BJ (cell line): ENCODE measurements at regions not wholly inside any gene's neighbourhood (a gene's known extent, or its start where the extent isn't known, plus 50 kb on each side); places are given as distances from the start of the nearest gene placed in this dataset.

Source experiments
- CTCF ChIA-PET: fragments of 350-600 bp; formaldehyde crosslinking; extraction: SDS; loops from one replicate; lab custom pipeline; 2021; ENCODE audit warnings: antibody characterized with exemption, inconsistent platforms; lab: Yijun Ruan, JAX
- POLR2A ChIA-PET: fragments of 300-600 bp; sonication (Branson Sonifier 250); formaldehyde crosslinking; extraction: SDS; loops from one replicate; lab custom pipeline; 2021; ENCODE audit warnings: antibody characterized with exemption; lab: Charles Lee
- DNase-seq: peaks from one replicate; pipeline ENCODE4 v3.0.0-alpha.2; 2011; ENCODE audit warnings: low read depth
- H3K27me3 ChIP-seq: 2 replicates; pipeline ENCODE4 v1.6.0; 2011; ENCODE audit warnings: low read length; ENCODE audit not compliant: control insufficient read depth, insufficient read depth
- H3K36me3 ChIP-seq: 2 replicates; pipeline ENCODE4 v1.5.1; 2011; ENCODE audit warnings: low read length; ENCODE audit not compliant: control insufficient read depth, insufficient read depth
- H3K4me3 ChIP-seq: 2 replicates; pipeline ENCODE4 v1.5.1; 2011; ENCODE audit warnings: low read depth, mild to moderate bottlenecking, control low read depth, low read length
- TF ChIP-seq, protein P1 (sequence below): IDR thresholded peaks from 2 replicates; pipeline ENCODE4 v1.5.1; 2011; ENCODE audit warnings: low read depth, mild to moderate bottlenecking, control low read depth, inconsistent platforms, low read length, moderate library complexity; ENCODE audit not compliant: insufficient read depth

- TF ChIP-seq, protein P1, sequence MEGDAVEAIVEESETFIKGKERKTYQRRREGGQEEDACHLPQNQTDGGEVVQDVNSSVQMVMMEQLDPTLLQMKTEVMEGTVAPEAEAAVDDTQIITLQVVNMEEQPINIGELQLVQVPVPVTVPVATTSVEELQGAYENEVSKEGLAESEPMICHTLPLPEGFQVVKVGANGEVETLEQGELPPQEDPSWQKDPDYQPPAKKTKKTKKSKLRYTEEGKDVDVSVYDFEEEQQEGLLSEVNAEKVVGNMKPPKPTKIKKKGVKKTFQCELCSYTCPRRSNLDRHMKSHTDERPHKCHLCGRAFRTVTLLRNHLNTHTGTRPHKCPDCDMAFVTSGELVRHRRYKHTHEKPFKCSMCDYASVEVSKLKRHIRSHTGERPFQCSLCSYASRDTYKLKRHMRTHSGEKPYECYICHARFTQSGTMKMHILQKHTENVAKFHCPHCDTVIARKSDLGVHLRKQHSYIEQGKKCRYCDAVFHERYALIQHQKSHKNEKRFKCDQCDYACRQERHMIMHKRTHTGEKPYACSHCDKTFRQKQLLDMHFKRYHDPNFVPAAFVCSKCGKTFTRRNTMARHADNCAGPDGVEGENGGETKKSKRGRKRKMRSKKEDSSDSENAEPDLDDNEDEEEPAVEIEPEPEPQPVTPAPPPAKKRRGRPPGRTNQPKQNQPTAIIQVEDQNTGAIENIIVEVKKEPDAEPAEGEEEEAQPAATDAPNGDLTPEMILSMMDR = no peak
- no peak overlapping the region for H3K4me3 ChIP-seq
- DNase-seq = no peak
- CTCF ChIA-PET = no interaction called here
- POLR2A ChIA-PET = no interaction called here
- no peaks in the 10 kb centered on the region for H3K27me3 ChIP-seq
- H3K36me3 ChIP-seq = no peaks in the 10 kb centered on the region
Observed at GRCh38 chr4:120520761-120521160, 401.8 kb downstream of the PRDM5 start.

- H3K27me3 ChIP-seq = no peaks in the 10 kb centered on the region
- H3K36me3 ChIP-seq = no peaks in the 10 kb centered on the region
- TF ChIP-seq, protein P1 = no peak
- POLR2A ChIA-PET = no interaction called here
- no peak overlapping the region for H3K4me3 ChIP-seq
- CTCF ChIA-PET = no interaction called here
- DNase-seq = peak; percentile 53
Observed at GRCh38 chr4:120517966-120518365, 404.6 kb downstream of the PRDM5 start.

DNA sequence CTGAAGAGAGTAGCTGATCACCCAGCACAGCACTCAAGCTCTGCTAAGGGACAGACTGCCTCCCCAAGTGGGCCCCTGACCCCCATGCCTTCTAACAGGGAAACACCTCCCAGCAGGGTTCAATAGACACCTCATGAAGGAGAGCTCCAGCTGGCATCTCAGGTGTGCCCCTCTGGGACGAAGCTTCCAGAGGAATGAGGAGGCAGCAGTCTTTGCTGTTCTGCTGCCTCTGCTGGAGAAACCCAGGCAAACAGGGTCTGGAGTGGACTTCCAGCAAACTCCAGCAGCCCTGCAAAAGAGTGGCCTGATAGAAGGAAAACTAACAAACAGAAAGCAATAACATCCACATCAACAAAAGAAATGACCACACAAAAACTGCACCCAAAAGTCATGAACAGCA is 412.8 kb downstream of the PRDM5 start:
- Histone ChIP-seq H3K4me3 (no peak overlapping the region), H3K36me3 (no peaks in the 10 kb centered on the region), H3K27me3 (no peaks in the 10 kb centered on the region)
- ChIA-PET POLR2A (no interaction called here), CTCF (no interaction called here)
- DNase-seq = no peak
- TF ChIP-seq, protein P1 = no peak

DNA sequence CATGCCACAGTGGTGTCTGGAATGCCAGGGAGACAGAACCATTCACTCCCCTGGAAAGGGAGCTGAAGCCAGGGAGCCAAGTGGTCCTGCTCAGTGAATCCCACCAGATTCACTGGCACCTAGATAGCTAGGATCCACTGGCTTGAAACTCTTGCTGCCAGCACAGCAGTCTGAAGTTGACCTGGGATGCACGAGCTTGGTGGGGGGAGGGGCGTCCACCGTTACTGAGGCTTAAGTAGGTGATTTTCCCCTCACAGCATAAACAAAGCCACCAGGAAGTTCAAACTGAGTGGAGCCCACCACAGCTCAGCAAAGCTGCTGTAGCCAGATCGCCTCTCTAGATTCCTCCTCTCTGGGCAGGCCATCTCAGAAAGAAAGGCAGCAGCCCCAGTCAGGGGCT is 413.3 kb downstream of the PRDM5 start:
- H3K36me3 ChIP-seq = no peaks in the 10 kb centered on the region
- H3K4me3 ChIP-seq = no peak overlapping the region
- DNase-seq = no peak
- H3K27me3 ChIP-seq = no peaks in the 10 kb centered on the region
- ChIA-PET POLR2A (no interaction called here), CTCF (no interaction called here)
- TF ChIP-seq, protein P1 = no peak

- no peak overlapping the region for H3K4me3 ChIP-seq
- ChIA-PET CTCF (no interaction called here), POLR2A (no interaction called here)
- TF ChIP-seq, protein P1 = no peak
- H3K27me3 ChIP-seq = no peaks in the 10 kb centered on the region
- H3K36me3 ChIP-seq = no peaks in the 10 kb centered on the region
- no peak for DNase-seq
Observed at GRCh38 chr4:120508036-120508435, 414.5 kb downstream of the PRDM5 start.
